Lower leg skin (tissue), 3 donors: ENCODE measurements at regions not wholly inside any gene's neighbourhood (a gene's known extent, or its start where the extent isn't known, plus 50 kb on each side); places are given as distances from the start of the nearest gene placed in this dataset.

Experiments used
- CTCF ChIP-seq, 3 donors: fragments of 450-650 bp; IDR thresholded peaks; one replicate each; pipeline ENCODE4 v1.5.1; 2016; ENCODE audit warnings: antibody characterized with exemption in 3 of 3, mild to moderate bottlenecking in 3 of 3, moderate library complexity in 2 of 3
- POLR2A ChIP-seq, 2 donors: fragments of 450-650 bp; IDR thresholded peaks; one replicate each; pipeline ENCODE4 v1.6.1; 2016 to 2017; ENCODE audit warnings: antibody characterized with exemption in 2 of 2, mild to moderate bottlenecking in 1 of 2, moderate library complexity in 1 of 2

- no peak for TF ChIP-seq CTCF (IDR thresholded peaks at IDR 0.05)
- TF ChIP-seq POLR2A (IDR thresholded peaks at IDR 0.05), result no peak
Observed at GRCh38 chr3:110806924-110807323, 264.7 kb upstream of the NECTIN3 start.
